SK-N-SH (cell line): ENCODE measurements at regions not wholly inside any gene's neighbourhood (a gene's known extent, or its start where the extent isn't known, plus 50 kb on each side); places are given as distances from the start of the nearest gene placed in this dataset.

Source experiments
- CTCF ChIA-PET: fragments of 300-600, 350-600 bp; formaldehyde crosslinking; extraction: SDS; loops from one replicate; lab custom pipeline; 2021; lab: Yijun Ruan, JAX
- POLR2A ChIA-PET: fragments of 350-600 bp; sonication (Branson Sonifier 250); formaldehyde crosslinking; extraction: SDS; loops from one replicate; lab custom pipeline; 2020; ENCODE audit warnings: antibody characterized with exemption, inconsistent platforms; lab: Yijun Ruan, JAX
- DNase-seq: peaks from one replicate; pipeline ENCODE4 v3.0.0; 2012
- H2AFZ ChIP-seq: fragments of 200-600 bp; sonication (generic); 2 replicates; pipeline ENCODE4 v1.8.1; 2016; ENCODE audit warnings: antibody characterized with exemption, mild to moderate bottlenecking, low read depth
- H3F3A ChIP-seq: fragments of 200-600 bp; sonication (generic); replicated peaks from 2 replicates; pipeline ENCODE3; 2016; ENCODE audit warnings: antibody characterized with exemption, mild to moderate bottlenecking; ENCODE audit not compliant: insufficient read depth
- H3K27ac ChIP-seq, 2 experiments: fragments of 200-500 bp in 1 of 2; fragments of 200-600 bp in 1 of 2; sonication (Bioruptor generic) in 1 of 2; sonication (generic), shearing (Covaris generic) in 1 of 2; 2 replicates each; pipeline versions ENCODE4 v1.5.1 to v1.6.1; 2014 to 2016; ENCODE audit warnings: low read depth in 2 of 2, inconsistent platforms in 1 of 2, low read length in 1 of 2, mild to moderate bottlenecking in 1 of 2, mixed read lengths in 1 of 2
- H3K27me3 ChIP-seq: fragments of 200-600 bp; sonication (generic), shearing (Covaris generic); 2 replicates; pipeline ENCODE4 v1.6.1; 2016; ENCODE audit warnings: mixed run types; ENCODE audit not compliant: insufficient read depth
- H3K36me3 ChIP-seq, 2 experiments: fragments of 200-500 bp in 1 of 2; fragments of 200-600 bp in 1 of 2; sonication (Bioruptor generic) in 1 of 2; sonication (generic) in 1 of 2; replicated peaks in 1 of 2; 2 replicates each; pipeline versions ENCODE3 to v1.5.1; 2014 to 2016; ENCODE audit warnings: low read length in 1 of 2, mild to moderate bottlenecking in 1 of 2; ENCODE audit not compliant: insufficient read depth in 2 of 2, control insufficient read depth in 1 of 2
- H3K4me1 ChIP-seq, 2 experiments: fragments of 200-500 bp in 1 of 2; fragments of 200-600 bp in 1 of 2; sonication (Bioruptor generic) in 1 of 2; sonication (generic), shearing (Covaris generic) in 1 of 2; 2 replicates each; pipeline versions ENCODE4 v1.5.1 to v1.6.1; 2014 to 2016; ENCODE audit warnings: low read depth in 1 of 2, low read length in 1 of 2, mixed run types in 1 of 2; ENCODE audit not compliant: insufficient read depth in 2 of 2, control insufficient read depth in 1 of 2
- H3K4me2 ChIP-seq: fragments of 200-600 bp; sonication (generic), shearing (Covaris generic); 2 replicates; pipeline ENCODE4 v1.6.1; 2017; ENCODE audit warnings: mixed run types
- H3K4me3 ChIP-seq, 2 experiments: fragments of 200-500 bp in 1 of 2; fragments of 200-600 bp in 1 of 2; sonication (Bioruptor generic) in 1 of 2; sonication (generic), shearing (Covaris generic) in 1 of 2; 2 replicates each; pipeline versions ENCODE4 v1.5.1 to v1.8.1; 2014 to 2016; ENCODE audit warnings: low read depth in 2 of 2, inconsistent platforms in 1 of 2, low read length in 1 of 2, mild to moderate bottlenecking in 1 of 2, mixed read lengths in 1 of 2, moderate library complexity in 1 of 2
- H3K79me2 ChIP-seq: fragments of 200-600 bp; sonication (generic); 2 replicates; pipeline ENCODE4 v1.8.1; 2017; ENCODE audit warnings: mild to moderate bottlenecking; ENCODE audit not compliant: insufficient read depth
- H3K9ac ChIP-seq: fragments of 200-600 bp; sonication (generic); 2 replicates; pipeline ENCODE4 v1.6.1; 2017; ENCODE audit warnings: mixed run types
- H3K9me2 ChIP-seq: fragments of 200-600 bp; sonication (generic); 2 replicates; pipeline ENCODE4 v1.6.1; 2017; ENCODE audit warnings: mixed run types
- H3K9me3 ChIP-seq: fragments of 200-600 bp; sonication (generic); 2 replicates; pipeline ENCODE4 v1.6.1; 2017; ENCODE audit warnings: mixed run types, mild to moderate bottlenecking, moderate library complexity
- H4K20me1 ChIP-seq: fragments of 200-600 bp; sonication (generic); 2 replicates; pipeline ENCODE4 v1.6.1; 2017; ENCODE audit warnings: mild to moderate bottlenecking, mixed run types; ENCODE audit not compliant: insufficient read depth
- ELF1 ChIP-seq: IDR thresholded peaks from 2 replicates; pipeline ENCODE4 v1.4.0; 2012
- EZH2phosphoT487 ChIP-seq: fragments of 200-600 bp; sonication (generic); IDR thresholded peaks from 2 replicates; pipeline ENCODE4 v1.6.1; 2017; ENCODE audit warnings: low read depth, mixed run types, mild to moderate bottlenecking, antibody characterized with exemption, moderate library complexity, borderline replicate concordance
- FOXJ3 ChIP-seq: sonication (generic); formaldehyde crosslinking; IDR thresholded peaks from 2 replicates; pipeline ENCODE4 v1.5.1; 2020; ENCODE audit warnings: mild to moderate bottlenecking, missing genetic modification reagents
- GABPA ChIP-seq: IDR thresholded peaks from 2 replicates; pipeline ENCODE4 v1.4.0; 2012; ENCODE audit warnings: low read depth, mild to moderate bottlenecking
- JUND ChIP-seq: IDR thresholded peaks from 2 replicates; pipeline ENCODE4 v1.4.0; 2012
- MEF2A ChIP-seq: IDR thresholded peaks from 2 replicates; pipeline ENCODE4 v1.4.0; 2012; ENCODE audit warnings: low read depth, borderline replicate concordance
- MXI1 ChIP-seq: IDR thresholded peaks from 2 replicates; pipeline ENCODE4 v1.6.1; 2012; ENCODE audit warnings: mild to moderate bottlenecking, low read depth, low read length, improper control_type of control experiment
- NFIC ChIP-seq: IDR thresholded peaks from 2 replicates; pipeline ENCODE4 v1.4.0; 2012; ENCODE audit warnings: borderline replicate concordance
- RAD21 ChIP-seq: IDR thresholded peaks from 2 replicates; pipeline ENCODE4 v1.6.1; 2012; ENCODE audit warnings: mild to moderate bottlenecking, low read length
- RCOR1 ChIP-seq: fragments of 150-350 bp; IDR thresholded peaks from 2 replicates; pipeline ENCODE4 v1.6.1; 2017; ENCODE audit warnings: antibody characterized with exemption, low read length
- RFX5 ChIP-seq: IDR thresholded peaks from 2 replicates; pipeline ENCODE4 v1.6.1; 2012; ENCODE audit warnings: mild to moderate bottlenecking, improper control_type of control experiment, low read length
- RXRA ChIP-seq: IDR thresholded peaks from 2 replicates; pipeline ENCODE4 v1.4.0; 2012; ENCODE audit warnings: low read depth, mild to moderate bottlenecking, borderline replicate concordance
- TAF1 ChIP-seq: IDR thresholded peaks from 2 replicates; pipeline ENCODE4 v1.6.1; 2012; ENCODE audit warnings: low read depth, mild to moderate bottlenecking, low read length, moderate library complexity, borderline replicate concordance
- TEAD4 ChIP-seq: IDR thresholded peaks from 2 replicates; pipeline ENCODE4 v1.4.0; 2012; ENCODE audit warnings: mild to moderate bottlenecking, borderline replicate concordance; ENCODE audit not compliant: insufficient read depth
- YY1 ChIP-seq: IDR thresholded peaks from 2 replicates; pipeline ENCODE4 v1.4.0; 2012; ENCODE audit warnings: low read depth, mild to moderate bottlenecking
- WGBS: methylation state at CpG from one replicate; pipeline ENCODE4 v1.1.6; 2017; ENCODE audit warnings: low lambda C conversion rate; 5-methylcytosine and 5-hydroxymethylcytosine counted together
- TF ChIP-seq, protein P1 (sequence below): fragments of 200-600 bp; sonication (generic); IDR thresholded peaks from 2 replicates; pipeline ENCODE4 v1.6.1; 2017; ENCODE audit warnings: antibody characterized with exemption, mild to moderate bottlenecking, moderate library complexity
- TF ChIP-seq, protein P2 (sequence below): fragments of 150-350 bp; IDR thresholded peaks from 2 replicates; pipeline ENCODE4 v1.6.1; 2017; ENCODE audit warnings: antibody characterized with exemption, low read length, low read depth, borderline replicate concordance
- TF ChIP-seq, protein P3 (sequence below): IDR thresholded peaks from 2 replicates; pipeline ENCODE4 v1.4.0; 2012; ENCODE audit warnings: low read depth, borderline replicate concordance

DNA sequence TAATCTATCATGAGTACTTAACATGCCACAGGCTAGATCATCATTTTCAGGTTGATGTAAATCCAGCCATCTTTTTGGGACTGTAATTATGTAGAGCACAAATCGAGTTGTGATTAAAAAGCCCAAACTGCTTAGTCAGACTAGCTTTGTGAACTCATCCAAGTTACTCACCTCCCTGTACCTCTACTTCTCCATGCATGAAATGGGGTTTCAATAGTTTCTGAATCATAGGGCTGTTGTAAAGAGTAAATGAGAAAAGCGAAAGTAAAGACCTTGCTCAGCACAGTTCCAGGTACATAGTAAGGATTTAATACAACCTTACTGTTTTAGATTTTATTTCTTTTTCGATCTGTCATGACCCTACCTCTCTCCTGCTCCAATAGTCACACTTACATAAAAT lies 85.6 kb upstream of the GAP43 start:
- H3K27ac ChIP-seq, result no peak overlapping the region; a peak in 1 of 4 replicates
- no peak overlapping the region for H3K4me2 ChIP-seq
- 67% methylated on average over 3 of the region's 3 CpGs for WGBS
- H3K9me2 ChIP-seq, result no peaks in the 10 kb centered on the region
- no peaks in the 10 kb centered on the region for H3K27me3 ChIP-seq
- no peak overlapping the region for H2AFZ ChIP-seq
- H3F3A ChIP-seq, result no peaks in the 10 kb centered on the region
- ChIA-PET POLR2A (no interaction called here), CTCF (interaction anchor here (0.8 kb wide), 1 partner anchor 23 kb away, joined by 3 read pairs; no protein-coding TSS in a partner anchor)
- H3K9me3 ChIP-seq, result no peaks in the 10 kb centered on the region
- H3K9ac ChIP-seq, result no peak overlapping the region
- H4K20me1 ChIP-seq, result no peaks in the 10 kb centered on the region
- TF ChIP-seq GABPA (no peak), RAD21 (no peak), MEF2A (no peak), JUND (no peak), TAF1 (no peak), NFIC (no peak), RXRA (no peak), RCOR1 (no peak), RFX5 (no peak), EZH2phosphoT487 (no peak), YY1 (no peak), FOXJ3 (CRISPR knock-in tag) (no peak), MXI1 (no peak)
- TF ChIP-seq, protein P1, sequence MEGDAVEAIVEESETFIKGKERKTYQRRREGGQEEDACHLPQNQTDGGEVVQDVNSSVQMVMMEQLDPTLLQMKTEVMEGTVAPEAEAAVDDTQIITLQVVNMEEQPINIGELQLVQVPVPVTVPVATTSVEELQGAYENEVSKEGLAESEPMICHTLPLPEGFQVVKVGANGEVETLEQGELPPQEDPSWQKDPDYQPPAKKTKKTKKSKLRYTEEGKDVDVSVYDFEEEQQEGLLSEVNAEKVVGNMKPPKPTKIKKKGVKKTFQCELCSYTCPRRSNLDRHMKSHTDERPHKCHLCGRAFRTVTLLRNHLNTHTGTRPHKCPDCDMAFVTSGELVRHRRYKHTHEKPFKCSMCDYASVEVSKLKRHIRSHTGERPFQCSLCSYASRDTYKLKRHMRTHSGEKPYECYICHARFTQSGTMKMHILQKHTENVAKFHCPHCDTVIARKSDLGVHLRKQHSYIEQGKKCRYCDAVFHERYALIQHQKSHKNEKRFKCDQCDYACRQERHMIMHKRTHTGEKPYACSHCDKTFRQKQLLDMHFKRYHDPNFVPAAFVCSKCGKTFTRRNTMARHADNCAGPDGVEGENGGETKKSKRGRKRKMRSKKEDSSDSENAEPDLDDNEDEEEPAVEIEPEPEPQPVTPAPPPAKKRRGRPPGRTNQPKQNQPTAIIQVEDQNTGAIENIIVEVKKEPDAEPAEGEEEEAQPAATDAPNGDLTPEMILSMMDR, result no peak
- no peaks in the 10 kb centered on the region for H3K36me3 ChIP-seq
- peaks cover 0 to 2% of the 10 kb centered on the region in 2 experiments; a peak in 2 of 4 replicates for H3K4me1 ChIP-seq
- DNase-seq, result no peak
- H3K4me3 ChIP-seq, result no peak overlapping the region
- no peaks in the 10 kb centered on the region for H3K79me2 ChIP-seq

DNA sequence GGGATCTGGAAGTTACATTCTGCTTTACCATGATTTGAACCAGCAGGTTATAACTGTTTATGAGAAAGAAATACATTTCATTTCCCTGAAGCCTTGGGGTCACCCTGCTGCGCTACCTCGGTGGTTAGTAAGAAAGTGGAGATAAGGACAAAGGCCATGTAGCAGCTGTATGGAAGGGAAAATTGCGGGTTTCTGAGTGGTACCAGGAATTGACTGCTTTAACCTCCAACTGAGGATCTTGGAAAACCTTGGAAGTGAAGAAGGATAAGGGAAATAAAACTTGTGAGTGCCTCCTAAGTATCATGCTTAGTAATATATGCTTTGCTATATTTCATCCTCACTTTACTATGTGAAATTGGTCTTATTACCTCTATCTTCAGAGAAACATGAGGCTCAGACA lies 76.1 kb upstream of the GAP43 start:
- ChIA-PET CTCF (no interaction called here), POLR2A (no interaction called here)
- Histone ChIP-seq H3K36me3 (no peaks in the 10 kb centered on the region), H3K9me2 (no peaks in the 10 kb centered on the region), H3K27ac (peak overlapping the region in 1 of 2 experiments; percentile 25; a peak in 1 of 4 replicates), H3F3A (peaks cover 11% of the 10 kb centered on the region), H3K27me3 (no peaks in the 10 kb centered on the region), H4K20me1 (no peaks in the 10 kb centered on the region), H3K4me1 (peaks cover 8 to 26% of the 10 kb centered on the region in 2 experiments; a peak in 2 of 4 replicates), H3K4me2 (no peak overlapping the region), H2AFZ (no peak overlapping the region), H3K9ac (no peak overlapping the region), H3K4me3 (no peak overlapping the region), H3K79me2 (no peaks in the 10 kb centered on the region), H3K9me3 (no peaks in the 10 kb centered on the region)
- 93% methylated on average over 3 of the region's 3 CpGs for WGBS
- no peak for DNase-seq
- TF ChIP-seq, protein P1, result no peak
- no peak for TF ChIP-seq TEAD4
- TF ChIP-seq FOXJ3 (CRISPR knock-in tag), result no peak
- no peak for TF ChIP-seq JUND
- no peak for TF ChIP-seq MXI1
- no peak for TF ChIP-seq RXRA
- TF ChIP-seq, protein P2, sequence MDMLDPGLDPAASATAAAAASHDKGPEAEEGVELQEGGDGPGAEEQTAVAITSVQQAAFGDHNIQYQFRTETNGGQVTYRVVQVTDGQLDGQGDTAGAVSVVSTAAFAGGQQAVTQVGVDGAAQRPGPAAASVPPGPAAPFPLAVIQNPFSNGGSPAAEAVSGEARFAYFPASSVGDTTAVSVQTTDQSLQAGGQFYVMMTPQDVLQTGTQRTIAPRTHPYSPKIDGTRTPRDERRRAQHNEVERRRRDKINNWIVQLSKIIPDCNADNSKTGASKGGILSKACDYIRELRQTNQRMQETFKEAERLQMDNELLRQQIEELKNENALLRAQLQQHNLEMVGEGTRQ, result no peak
- no peak for TF ChIP-seq GABPA
- TF ChIP-seq, protein P3, sequence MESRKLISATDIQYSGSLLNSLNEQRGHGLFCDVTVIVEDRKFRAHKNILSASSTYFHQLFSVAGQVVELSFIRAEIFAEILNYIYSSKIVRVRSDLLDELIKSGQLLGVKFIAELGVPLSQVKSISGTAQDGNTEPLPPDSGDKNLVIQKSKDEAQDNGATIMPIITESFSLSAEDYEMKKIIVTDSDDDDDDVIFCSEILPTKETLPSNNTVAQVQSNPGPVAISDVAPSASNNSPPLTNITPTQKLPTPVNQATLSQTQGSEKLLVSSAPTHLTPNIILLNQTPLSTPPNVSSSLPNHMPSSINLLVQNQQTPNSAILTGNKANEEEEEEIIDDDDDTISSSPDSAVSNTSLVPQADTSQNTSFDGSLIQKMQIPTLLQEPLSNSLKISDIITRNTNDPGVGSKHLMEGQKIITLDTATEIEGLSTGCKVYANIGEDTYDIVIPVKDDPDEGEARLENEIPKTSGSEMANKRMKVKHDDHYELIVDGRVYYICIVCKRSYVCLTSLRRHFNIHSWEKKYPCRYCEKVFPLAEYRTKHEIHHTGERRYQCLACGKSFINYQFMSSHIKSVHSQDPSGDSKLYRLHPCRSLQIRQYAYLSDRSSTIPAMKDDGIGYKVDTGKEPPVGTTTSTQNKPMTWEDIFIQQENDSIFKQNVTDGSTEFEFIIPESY, result no peak
- TF ChIP-seq ELF1, result no peak
